Smooth muscle cell (in vitro differentiated cells): ENCODE measurements at regions not wholly inside any gene's neighbourhood (a gene's known extent, or its start where the extent isn't known, plus 50 kb on each side); places are given as distances from the start of the nearest gene placed in this dataset.

ENCODE experiments used
- DNase-seq: peaks from one replicate; lab custom pipeline; 2025; ENCODE audit not compliant: unreplicated experiment; lab: John Stamatoyannopoulos, UW
- H2AFZ ChIP-seq: fragments of 200-600 bp; sonication (generic); 2 replicates; pipeline ENCODE4 v1.6.0; 2016; ENCODE audit warnings: antibody characterized with exemption, low read depth, mild to moderate bottlenecking
- H3F3A ChIP-seq: fragments of 200-600 bp; sonication (generic); 2 replicates; pipeline ENCODE4 v1.6.0; 2017; ENCODE audit warnings: antibody characterized with exemption, low read depth
- H3K27ac ChIP-seq: fragments of 200-600 bp; sonication (generic); 2 replicates; pipeline ENCODE4 v1.5.1; 2016; ENCODE audit warnings: low read depth, mild to moderate bottlenecking
- H3K27me3 ChIP-seq: fragments of 200-600 bp; sonication (generic); 2 replicates; pipeline ENCODE4 v1.6.1; 2016; ENCODE audit warnings: low read depth, mild to moderate bottlenecking
- H3K36me3 ChIP-seq: fragments of 200-600 bp; sonication (generic); 2 replicates; pipeline ENCODE4 v1.5.1; 2016; ENCODE audit warnings: low read depth
- H3K4me1 ChIP-seq: fragments of 200-600 bp; sonication (generic); 2 replicates; pipeline ENCODE4 v1.5.1; 2016; ENCODE audit warnings: low read depth
- H3K4me2 ChIP-seq: fragments of 200-600 bp; sonication (generic); 2 replicates; pipeline ENCODE4 v1.6.0; 2016; ENCODE audit warnings: mild to moderate bottlenecking
- H3K4me3 ChIP-seq: fragments of 200-600 bp; sonication (generic); 2 replicates; pipeline ENCODE4 v1.5.1; 2016; ENCODE audit warnings: mild to moderate bottlenecking
- H3K79me2 ChIP-seq: fragments of 200-600 bp; sonication (generic); 2 replicates; pipeline ENCODE4 v1.6.0; 2016; ENCODE audit warnings: low read depth, mild to moderate bottlenecking
- H3K9ac ChIP-seq: fragments of 200-600 bp; sonication (generic); 2 replicates; pipeline ENCODE4 v1.6.0; 2016; ENCODE audit warnings: low read depth
- H3K9me3 ChIP-seq: fragments of 200-600 bp; sonication (generic); replicated peaks from 2 replicates; pipeline ENCODE4 v1.5.1; 2016; ENCODE audit warnings: low read depth
- H4K20me1 ChIP-seq: fragments of 200-600 bp; sonication (generic); 2 replicates; pipeline ENCODE4 v1.6.0; 2016; ENCODE audit warnings: low read depth
- CTCF ChIP-seq: fragments of 200-600 bp; sonication (generic); IDR thresholded peaks from 2 replicates; pipeline ENCODE4 v1.5.1; 2017; ENCODE audit warnings: borderline replicate concordance, mild to moderate bottlenecking, antibody characterized with exemption; ENCODE audit not compliant: insufficient read depth, poor library complexity, severe bottlenecking
- WGBS: methylation state at CpG from one replicate; pipeline ENCODE4 v1.1.7; 2016; ENCODE audit warnings: low lambda C conversion rate; 5-methylcytosine and 5-hydroxymethylcytosine counted together

DNA sequence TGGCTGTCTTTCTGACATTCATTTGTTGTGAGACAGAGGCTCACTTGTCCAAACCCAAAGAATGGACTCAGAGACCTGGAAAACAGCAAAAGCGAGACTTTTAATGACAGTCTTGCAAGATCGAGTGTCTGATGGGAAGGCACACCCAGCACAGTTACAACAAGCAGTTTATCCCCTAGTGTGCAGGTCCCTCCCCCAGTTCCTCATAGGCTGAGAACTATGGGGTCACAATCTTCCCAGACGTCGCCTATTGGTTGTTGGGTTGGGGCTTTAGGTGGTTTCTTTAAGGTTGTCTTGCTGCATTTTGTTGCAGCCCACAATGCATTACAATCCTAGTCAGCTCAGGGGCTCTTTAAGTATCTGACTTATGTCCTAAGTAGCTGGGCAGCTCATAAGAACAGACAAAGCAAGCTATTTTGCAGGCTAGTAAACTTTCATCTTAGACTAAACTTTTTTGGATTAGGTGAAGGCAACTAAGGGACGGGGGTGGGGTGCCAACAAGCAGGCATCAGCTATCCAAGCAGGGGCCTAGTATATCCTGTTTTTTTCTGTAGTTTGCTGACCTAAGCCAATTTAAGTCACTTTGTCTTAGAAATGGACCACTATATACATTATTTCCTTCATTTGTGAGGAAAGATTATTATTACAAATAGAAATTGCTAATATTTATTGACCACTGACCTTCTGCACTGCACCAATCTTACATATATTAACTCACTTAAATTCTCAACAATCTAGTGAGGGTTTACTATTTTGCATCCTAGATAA is 151.8 kb downstream of the SETD4 start:
- WGBS: 57% methylated on average over 5 of the region's 5 CpGs
- DNase-seq: no peak
- Histone ChIP-seq H3K9me3 (no peaks in the 10 kb centered on the region), H3K36me3 (no peaks in the 10 kb centered on the region), H3F3A (peaks cover 9% of the 10 kb centered on the region), H4K20me1 (no peaks in the 10 kb centered on the region), H2AFZ (peak overlapping the region; percentile 75), H3K4me3 (no peak overlapping the region), H3K4me1 (peaks cover 9% of the 10 kb centered on the region), H3K27me3 (no peaks in the 10 kb centered on the region), H3K4me2 (no peak overlapping the region), H3K27ac (peak overlapping the region; percentile 10), H3K79me2 (no peaks in the 10 kb centered on the region), H3K9ac (no peak overlapping the region)
- no peak for TF ChIP-seq CTCF

DNA sequence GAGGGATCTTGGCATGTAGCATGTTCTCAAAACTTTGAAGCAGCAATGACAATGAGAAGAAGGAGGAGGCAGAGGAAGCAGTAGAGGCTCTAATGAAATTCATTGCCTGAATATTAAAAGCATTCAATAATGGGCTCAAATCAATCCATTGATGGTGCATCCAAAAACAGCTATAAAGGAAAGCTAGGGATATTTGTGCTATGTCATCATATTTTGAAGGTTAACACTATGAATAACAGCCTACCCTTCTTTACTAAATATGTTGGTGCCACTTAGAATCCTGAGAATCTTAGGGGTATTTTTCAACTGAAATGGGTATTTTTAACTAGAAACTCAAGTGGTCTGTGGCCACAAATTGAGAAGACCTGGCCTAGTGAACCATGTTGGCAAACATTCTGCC is 153.7 kb downstream of the SETD4 start:
- H3K9me3 ChIP-seq: no peaks in the 10 kb centered on the region
- H3K36me3 ChIP-seq: no peaks in the 10 kb centered on the region
- H3F3A ChIP-seq: peaks cover 9% of the 10 kb centered on the region
- H4K20me1 ChIP-seq: no peaks in the 10 kb centered on the region
- H3K27ac ChIP-seq: no peak overlapping the region
- no peaks in the 10 kb centered on the region for H3K79me2 ChIP-seq
- no peak for TF ChIP-seq CTCF
- no peak overlapping the region for H3K4me3 ChIP-seq
- H3K9ac ChIP-seq: no peak overlapping the region
- H3K4me2 ChIP-seq: no peak overlapping the region
- no peak for DNase-seq
- no peaks in the 10 kb centered on the region for H3K27me3 ChIP-seq
- peaks cover 7% of the 10 kb centered on the region for H3K4me1 ChIP-seq
- no peak overlapping the region for H2AFZ ChIP-seq

DNA sequence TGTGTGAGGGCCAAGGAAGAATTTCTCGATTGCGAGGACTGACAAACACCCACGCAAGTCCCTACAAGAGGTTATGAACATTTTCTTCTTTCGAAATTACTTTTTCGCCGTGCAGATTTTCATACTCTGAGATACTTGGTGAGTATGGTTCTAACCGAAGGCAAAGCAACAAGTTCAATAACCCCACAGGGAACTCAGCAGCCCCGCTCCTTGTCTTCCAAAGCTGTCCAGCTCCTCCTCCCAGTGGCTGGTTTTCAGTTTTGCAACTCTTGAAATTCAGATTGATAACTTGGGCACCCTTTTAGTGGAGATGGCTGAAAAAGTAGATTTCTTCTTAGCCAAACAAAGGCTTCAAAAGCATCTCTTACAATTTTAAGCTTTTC is 154.4 kb downstream of the SETD4 start:
- Histone ChIP-seq H3F3A (peaks cover 9% of the 10 kb centered on the region), H3K4me2 (no peak overlapping the region)
- no peak for TF ChIP-seq CTCF

More for the DNA sequence above, 154.4 kb downstream of the SETD4 start:
- Histone ChIP-seq H3K79me2 (no peaks in the 10 kb centered on the region), H4K20me1 (no peaks in the 10 kb centered on the region), H3K4me3 (no peak overlapping the region), H3K27ac (no peak overlapping the region), H2AFZ (no peak overlapping the region), H3K36me3 (no peaks in the 10 kb centered on the region), H3K9ac (no peak overlapping the region), H3K4me1 (peaks cover 6% of the 10 kb centered on the region), H3K9me3 (no peaks in the 10 kb centered on the region), H3K27me3 (no peaks in the 10 kb centered on the region)
- 98% methylated on average over 8 of the region's 8 CpGs for WGBS
- no peak for DNase-seq
